Activated T-cell treated with anti-CD3 and anti-CD28 coated beads for 24 hours (primary cell): ENCODE measurements at regions not wholly inside any gene's neighbourhood (a gene's known extent, or its start where the extent isn't known, plus 50 kb on each side); places are given as distances from the start of the nearest gene placed in this dataset.
"Not testable (repeated sequence)": the region's sequence is repeated elsewhere in the genome, so short reads cannot be mapped to it uniquely, and the experiment has no call there.

Source experiments
- DNase-seq: peaks from one replicate; pipeline ENCODE4 v3.0.0-alpha.2; 2020; ENCODE audit warnings: low read depth

GRCh38 chr1:239939602-239940001, 152.1 kb upstream of the FMN2 start:
- no peak for DNase-seq

- no peak for DNase-seq
These were observed 147.9 kb upstream of the FMN2 start for GRCh38 chr1:239943761-239944160.

- no peak for DNase-seq
These were observed 147.0 kb upstream of the FMN2 start for GRCh38 chr1:239944666-239945065.

GRCh38 chr1:239947801-239948200, 143.9 kb upstream of the FMN2 start:
- DNase-seq, result no peak

- peak; percentile 14 for DNase-seq
These were observed 140.1 kb upstream of the FMN2 start for GRCh38 chr1:239951511-239952140.

GRCh38 chr1:239952348-239953308, 139.1 kb upstream of the FMN2 start:
- DNase-seq, result no peak

- no peak for DNase-seq
These were observed 136.8 kb upstream of the FMN2 start for GRCh38 chr1:239954836-239955235.

- DNase-seq, result no peak
These were observed 136.3 kb upstream of the FMN2 start for GRCh38 chr1:239955431-239955830.

- no peak for DNase-seq
These were observed 135.4 kb upstream of the FMN2 start for GRCh38 chr1:239956263-239956662.

GRCh38 chr1:239958063-239958462, 133.6 kb upstream of the FMN2 start:
- DNase-seq, result no peak

GRCh38 chr1:239960366-239960765, 131.3 kb upstream of the FMN2 start:
- DNase-seq, result no peak

GRCh38 chr1:239963856-239964255, 127.8 kb upstream of the FMN2 start:
- no peak for DNase-seq

GRCh38 chr1:239976130-239976968, 115.3 kb upstream of the FMN2 start:
- DNase-seq, result peak; percentile 29

GRCh38 chr1:239977416-239977815, 114.3 kb upstream of the FMN2 start:
- no peak for DNase-seq

- DNase-seq, result no peak
These were observed 112.2 kb upstream of the FMN2 start for GRCh38 chr1:239979456-239979855.

GRCh38 chr1:239982762-239983161, 108.9 kb upstream of the FMN2 start:
- no peak for DNase-seq

- DNase-seq, result no peak
These were observed 106.6 kb upstream of the FMN2 start for GRCh38 chr1:239985044-239985443.

- DNase-seq, result no peak
These were observed 104.5 kb upstream of the FMN2 start for GRCh38 chr1:239987103-239987745.

GRCh38 chr1:239989990-239990389, 101.7 kb upstream of the FMN2 start:
- DNase-seq, result no peak

GRCh38 chr1:239992566-239992965, 99.1 kb upstream of the FMN2 start:
- DNase-seq, result not testable (repeated sequence)

- no peak for DNase-seq
These were observed 98.3 kb upstream of the FMN2 start for GRCh38 chr1:239993366-239993765.

- no peak for DNase-seq
These were observed 96.4 kb upstream of the FMN2 start for GRCh38 chr1:239995281-239995680.
